Breast epithelium (tissue), 3 donors: ENCODE measurements at regions not wholly inside any gene's neighbourhood (a gene's known extent, or its start where the extent isn't known, plus 50 kb on each side); places are given as distances from the start of the nearest gene placed in this dataset.
A peak's percentile ranks its signal among the peaks of the same experiment; 100 is the strongest.

Source experiments
- CTCF ChIP-seq, 3 donors: fragments of 450-650 bp; IDR thresholded peaks; one replicate each; pipeline ENCODE4 v1.5.1; 2016 to 2017; ENCODE audit warnings: antibody characterized with exemption in 3 of 3, mild to moderate bottlenecking in 3 of 3, moderate library complexity in 3 of 3
- POLR2AphosphoS5 ChIP-seq, 3 donors: sonication (generic); formaldehyde crosslinking; IDR thresholded peaks; one replicate each; pipeline ENCODE4 v1.6.1; 2017; ENCODE audit warnings: antibody characterized with exemption in 3 of 3

GRCh38 chr2:200742426-200742825, 69.3 kb upstream of the BZW1 start:
- TF ChIP-seq CTCF (IDR thresholded peaks at IDR 0.05) (no peak), POLR2AphosphoS5 (IDR thresholded peaks at IDR 0.05) (peak in 1 of 3 donors; percentile 7)
